ENCODE measurements at regions not wholly inside any gene's neighbourhood (a gene's known extent, or its start where the extent isn't known, plus 50 kb on each side); places are given as distances from the start of the nearest gene placed in this dataset.

DNA sequence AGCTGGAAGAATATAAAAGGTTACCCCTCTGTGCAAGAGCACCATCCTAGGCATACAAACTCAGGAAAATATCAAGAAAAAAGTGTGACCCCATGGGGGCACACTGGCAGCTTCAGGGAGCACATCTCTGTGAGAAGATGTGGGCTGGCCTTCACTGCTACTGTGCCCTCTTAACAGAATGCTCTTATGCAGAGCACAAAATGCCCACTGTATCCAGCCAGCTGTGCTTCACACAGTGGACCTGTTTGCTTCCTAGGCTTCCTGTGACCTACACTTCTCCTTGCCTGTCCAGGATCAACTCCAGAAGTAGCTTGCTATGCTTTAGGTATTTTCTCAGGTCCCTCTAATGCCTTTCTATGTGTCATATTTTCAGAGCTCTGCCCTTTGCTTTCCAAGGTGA is 380.2 kb upstream of the MMS22L start:
- TF ChIP-seq, protein P1, sequence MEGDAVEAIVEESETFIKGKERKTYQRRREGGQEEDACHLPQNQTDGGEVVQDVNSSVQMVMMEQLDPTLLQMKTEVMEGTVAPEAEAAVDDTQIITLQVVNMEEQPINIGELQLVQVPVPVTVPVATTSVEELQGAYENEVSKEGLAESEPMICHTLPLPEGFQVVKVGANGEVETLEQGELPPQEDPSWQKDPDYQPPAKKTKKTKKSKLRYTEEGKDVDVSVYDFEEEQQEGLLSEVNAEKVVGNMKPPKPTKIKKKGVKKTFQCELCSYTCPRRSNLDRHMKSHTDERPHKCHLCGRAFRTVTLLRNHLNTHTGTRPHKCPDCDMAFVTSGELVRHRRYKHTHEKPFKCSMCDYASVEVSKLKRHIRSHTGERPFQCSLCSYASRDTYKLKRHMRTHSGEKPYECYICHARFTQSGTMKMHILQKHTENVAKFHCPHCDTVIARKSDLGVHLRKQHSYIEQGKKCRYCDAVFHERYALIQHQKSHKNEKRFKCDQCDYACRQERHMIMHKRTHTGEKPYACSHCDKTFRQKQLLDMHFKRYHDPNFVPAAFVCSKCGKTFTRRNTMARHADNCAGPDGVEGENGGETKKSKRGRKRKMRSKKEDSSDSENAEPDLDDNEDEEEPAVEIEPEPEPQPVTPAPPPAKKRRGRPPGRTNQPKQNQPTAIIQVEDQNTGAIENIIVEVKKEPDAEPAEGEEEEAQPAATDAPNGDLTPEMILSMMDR (IDR thresholded peaks at IDR 0.05) = no peak

GRCh38 chr6:97665446-97665845 is 382.4 kb upstream of the MMS22L start:
- TF ChIP-seq, protein P1 (IDR thresholded peaks at IDR 0.05) = no peak
- H3K27ac ChIP-seq = no peak overlapping the region
- H3K36me3 ChIP-seq = no peaks in the 10 kb centered on the region
- no peak overlapping the region for H3K4me3 ChIP-seq
- ATAC-seq (ENCODE audit: insufficient number of reproducible peaks, low FRiP score, low read depth) (no peak), DNase-seq (ENCODE audit: low spot score) (no peak)
- no peaks in the 10 kb centered on the region for H3K9me3 ChIP-seq
- H3K4me1 ChIP-seq (ENCODE audit: control insufficient read depth in 1 of 2, low read depth in 2 of 2) = peaks cover 0 to 6% of the 10 kb centered on the region in 2 donors
- H3K27me3 ChIP-seq (replicated peaks; ENCODE audit: insufficient read depth) = no peaks in the 10 kb centered on the region

More for the DNA sequence above, 380.2 kb upstream of the MMS22L start:
- ATAC-seq (ENCODE audit: insufficient number of reproducible peaks, low FRiP score, low read depth) (no peak), DNase-seq (ENCODE audit: low spot score) (no peak)
- H3K27ac ChIP-seq = no peak overlapping the region
- H3K4me3 ChIP-seq = no peak overlapping the region
- no peaks in the 10 kb centered on the region for H3K9me3 ChIP-seq
- no peaks in the 10 kb centered on the region for H3K4me1 ChIP-seq (ENCODE audit: control insufficient read depth in 1 of 2, low read depth in 2 of 2)
- H3K36me3 ChIP-seq = no peaks in the 10 kb centered on the region
- H3K27me3 ChIP-seq (replicated peaks; ENCODE audit: insufficient read depth) = no peaks in the 10 kb centered on the region

DNA sequence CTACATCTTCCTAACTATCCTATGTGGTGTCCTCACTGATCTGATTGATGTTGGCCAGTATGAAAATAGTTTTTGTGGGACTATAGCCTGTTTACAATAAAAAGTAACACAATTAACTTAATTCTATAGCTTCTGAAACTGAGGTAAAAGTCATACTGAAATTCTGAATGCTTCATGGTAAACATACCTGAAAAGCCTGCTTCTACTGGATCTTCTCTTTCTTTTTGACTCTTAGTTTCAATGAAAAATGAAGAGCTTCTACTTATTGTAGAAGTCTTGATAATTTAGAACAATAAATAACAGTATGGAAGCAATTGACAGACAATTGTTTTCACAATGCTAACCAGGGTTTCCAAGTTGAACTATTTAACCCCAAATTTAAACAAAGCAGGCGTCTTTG is 383.9 kb upstream of the MMS22L start:
- no peak for ATAC-seq (ENCODE audit: insufficient number of reproducible peaks, low FRiP score, low read depth)
- Histone ChIP-seq H3K4me1 (ENCODE audit: control insufficient read depth in 1 of 2, low read depth in 2 of 2) (peaks cover 0 to 6% of the 10 kb centered on the region in 2 donors), H3K36me3 (no peaks in the 10 kb centered on the region), H3K27me3 (replicated peaks; ENCODE audit: insufficient read depth) (no peaks in the 10 kb centered on the region), H3K9me3 (no peaks in the 10 kb centered on the region), H3K27ac (no peak overlapping the region), H3K4me3 (no peak overlapping the region)
- TF ChIP-seq, protein P1 (IDR thresholded peaks at IDR 0.05) = no peak
- DNase-seq (ENCODE audit: low spot score) = no peak

- Histone ChIP-seq H3K4me3 (peak overlapping the region; percentile 60), H3K36me3 (no peaks in the 10 kb centered on the region), H3K9me3 (no peaks in the 10 kb centered on the region), H3K4me1 (ENCODE audit: control insufficient read depth in 1 of 2, low read depth in 2 of 2) (peaks cover 0 to 6% of the 10 kb centered on the region in 2 donors), H3K27ac (no peak overlapping the region), H3K27me3 (replicated peaks; ENCODE audit: insufficient read depth) (no peaks in the 10 kb centered on the region)
- DNase-seq (ENCODE audit: low spot score) (no peak), ATAC-seq (ENCODE audit: insufficient number of reproducible peaks, low FRiP score, low read depth) (no peak)
- TF ChIP-seq, protein P1 (IDR thresholded peaks at IDR 0.05) = no peak
These were observed 385.7 kb upstream of the MMS22L start for GRCh38 chr6:97668716-97669115.

GRCh38 chr6:97669191-97670031 is 386.4 kb upstream of the MMS22L start:
- no peaks in the 10 kb centered on the region for H3K9me3 ChIP-seq
- DNase-seq (ENCODE audit: low spot score) = no peak
- H3K27ac ChIP-seq = no peak overlapping the region
- no peaks in the 10 kb centered on the region for H3K36me3 ChIP-seq
- H3K27me3 ChIP-seq (replicated peaks; ENCODE audit: insufficient read depth) = no peaks in the 10 kb centered on the region
- ATAC-seq (ENCODE audit: insufficient number of reproducible peaks, low FRiP score, low read depth) = no peak
- H3K4me1 ChIP-seq (ENCODE audit: control insufficient read depth in 1 of 2, low read depth in 2 of 2) = peaks cover 0 to 6% of the 10 kb centered on the region in 2 donors
- peak overlapping the region; percentile 60 for H3K4me3 ChIP-seq
- TF ChIP-seq, protein P1 (IDR thresholded peaks at IDR 0.05) = no peak
